ENCODE measurements at regions not wholly inside any gene's neighbourhood (a gene's known extent, or its start where the extent isn't known, plus 50 kb on each side); places are given as distances from the start of the nearest gene placed in this dataset.

GRCh38 chr6:150738092-150738629, 127.3 kb upstream of the MTHFD1L start:
- FAIRE-seq, result no peak
- Histone ChIP-seq H3K4ac (replicated peaks; ENCODE audit: insufficient read length, low read depth, low read length) (no peak overlapping the region), H2BK120ac (replicated peaks; ENCODE audit: low read depth, low read length) (no peak overlapping the region), H3K14ac (ENCODE audit: insufficient read length) (no peak overlapping the region), H3K27ac (ENCODE audit: low read depth, low read length) (no peak overlapping the region), H2BK5ac (ENCODE audit: low read depth, low read length) (no peak overlapping the region), H3K23me2 (ENCODE audit: low read depth, low read length) (no peaks in the 10 kb centered on the region), H3K79me2 (ENCODE audit: control insufficient read depth in 1 of 2, insufficient read depth in 2 of 2, low read length in 2 of 2) (no peaks in the 10 kb centered on the region), H2AK5ac (ENCODE audit: low read depth, low read length) (no peak overlapping the region), H4K5ac (ENCODE audit: insufficient read length, low read depth, low read length) (no peak overlapping the region), H3K36me3 (ENCODE audit: control insufficient read depth in 2 of 4, insufficient read depth in 4 of 4, low read length in 3 of 4) (no peaks in the 10 kb centered on the region), H2AFZ (ENCODE audit: low read length) (no peak overlapping the region), H3K9ac (replicated peaks in 1 of 4; ENCODE audit: extremely low read depth in 1 of 4, low read depth in 3 of 4, low read length in 3 of 4) (no peak overlapping the region), H3K4me2 (ENCODE audit: insufficient read depth in 1 of 2, low read depth in 2 of 2, low read length in 2 of 2) (no peak overlapping the region), H3K27me3 (replicated peaks in 1 of 4; ENCODE audit: control insufficient read depth in 3 of 4, extremely low read depth in 1 of 4, insufficient read depth in 3 of 4, low read length in 3 of 4) (no peaks in the 10 kb centered on the region), H2BK20ac (ENCODE audit: low read length) (no peak overlapping the region), H2BK12ac (ENCODE audit: low read depth, low read length) (no peak overlapping the region), H4K8ac (ENCODE audit: extremely low read depth, insufficient read depth, low read length) (no peak overlapping the region), H4K91ac (replicated peaks; ENCODE audit: insufficient read length, low read length) (no peak overlapping the region), H3K9me3 (ENCODE audit: insufficient read depth in 2 of 2, low read depth in 1 of 2, low read length in 1 of 2) (no peaks in the 10 kb centered on the region), H3K18ac (ENCODE audit: extremely low read depth, low read length) (no peak overlapping the region), H3K23ac (ENCODE audit: insufficient read length) (no peak overlapping the region), H3K56ac (replicated peaks; ENCODE audit: insufficient read length, low read depth, low read length) (no peak overlapping the region), H4K20me1 (replicated peaks in 1 of 2; ENCODE audit: control insufficient read depth in 1 of 2, insufficient read depth in 2 of 2, low read length in 2 of 2) (no peaks in the 10 kb centered on the region), H2BK15ac (ENCODE audit: low read length) (no peak overlapping the region), H3K79me1 (ENCODE audit: low read depth, low read length) (no peaks in the 10 kb centered on the region), H3K4me1 (replicated peaks in 1 of 4; ENCODE audit: control insufficient read depth in 3 of 4, insufficient read depth in 4 of 4, low read length in 3 of 4) (no peaks in the 10 kb centered on the region), H3K4me3 (ENCODE audit: extremely low read depth in 1 of 4, insufficient read depth in 2 of 4, low read depth in 3 of 4, low read length in 4 of 4) (no peak overlapping the region)
- CTCF ChIA-PET (ENCODE audit: partially characterized antibody), result interaction anchor here (1.2 kb wide), 1 partner anchor 21 kb away, joined by 4 read pairs; no protein-coding TSS in a partner anchor
- DNase-seq (ENCODE audit: low read depth in 1 of 2, low spot score in 2 of 2), result no peak
- POLR2A ChIA-PET (ENCODE audit: partially characterized antibody), result no interaction called here
- TF ChIP-seq POLR2AphosphoS5 (IDR thresholded peaks at IDR 0.05; ENCODE audit: low read depth, low read length) (no peak), CTBP2 (IDR thresholded peaks at IDR 0.05; ENCODE audit: borderline replicate concordance, insufficient read depth, insufficient read length, low read length) (no peak), POU5F1 (IDR thresholded peaks at IDR 0.05; ENCODE audit: low read depth, low read length) (no peak), SIX5 (IDR thresholded peaks at IDR 0.05; ENCODE audit: low read depth, low read length) (no peak)
- 86% methylated on average over 6 of the region's 6 CpGs; no CpG with 5 or more reads in 1 of the 2 experiments for WGBS, 2 experiments (ENCODE audit: extremely low coverage in 1 of 2, insufficient coverage in 1 of 2, insufficient read length in 1 of 2, insufficient replicate concordance in 2 of 2, low coverage in 1 of 2, low lambda C conversion rate in 2 of 2, missing lambda C conversion rate in 1 of 2)

Measured in H1 (cell line).